ENCODE measurements at regions not wholly inside any gene's neighbourhood (a gene's known extent, or its start where the extent isn't known, plus 50 kb on each side); places are given as distances from the start of the nearest gene placed in this dataset.

GRCh38 chr5:93674138-93674537, 67.3 kb downstream of the POU5F2 start:
- H3K4me1 ChIP-seq (ENCODE audit: insufficient read depth, insufficient read length): no peaks in the 10 kb centered on the region
- no peak overlapping the region for H3K9ac ChIP-seq (ENCODE audit: insufficient read length, low read depth)
- no peaks in the 10 kb centered on the region for H3K36me3 ChIP-seq (ENCODE audit: insufficient read depth, insufficient read length, low read length)
- H3K4me3 ChIP-seq (ENCODE audit: insufficient read length, low read depth): no peak overlapping the region
- DNase-seq (ENCODE audit: low read depth, low spot score): no peak
- no peaks in the 10 kb centered on the region for H3K27me3 ChIP-seq (ENCODE audit: insufficient read depth, insufficient read length)
- no peaks in the 10 kb centered on the region for H3K9me3 ChIP-seq (ENCODE audit: insufficient read depth, low read length)
- TF ChIP-seq SUZ12 (IDR thresholded peaks at IDR 0.05; ENCODE audit: extremely low read depth, insufficient read depth, insufficient read length) (no peak), YY1 (IDR thresholded peaks at IDR 0.05; ENCODE audit: insufficient read depth, insufficient read length) (no peak), ZNF274 (IDR thresholded peaks at IDR 0.05; ENCODE audit: low read depth, low read length) (no peak)

DNA sequence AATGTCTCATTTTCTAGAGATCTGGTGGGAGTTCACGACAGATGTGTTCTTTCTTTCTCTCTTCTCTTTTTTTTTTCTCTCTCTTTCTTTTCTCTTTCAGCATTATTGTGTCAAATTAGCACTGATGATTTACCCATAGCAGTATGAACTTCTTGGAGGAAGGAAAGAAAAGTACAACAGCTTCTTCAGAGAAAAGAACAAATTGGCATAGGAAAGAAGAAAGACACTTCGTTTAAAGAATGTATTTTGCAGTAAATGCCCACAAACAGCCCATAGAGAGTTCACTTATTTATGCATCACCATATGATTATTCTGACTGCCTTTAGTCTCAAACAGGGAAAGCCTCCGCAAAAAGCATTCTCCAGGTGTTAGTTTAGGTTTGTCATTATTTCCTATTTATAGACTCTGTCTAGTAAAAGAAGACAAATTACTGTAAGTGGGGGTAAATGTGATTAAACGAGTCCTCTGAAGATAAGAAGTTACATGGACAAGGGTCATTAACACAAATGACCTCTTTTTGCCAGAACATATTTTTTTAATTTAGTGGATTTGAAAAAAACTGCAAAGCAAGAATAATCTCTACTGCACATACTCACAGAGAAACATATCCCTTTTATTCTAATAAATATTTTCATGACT, 68.0 kb downstream of the POU5F2 start:
- H3K4me3 ChIP-seq (ENCODE audit: insufficient read length, low read depth): no peak overlapping the region
- H3K9ac ChIP-seq (ENCODE audit: insufficient read length, low read depth): no peak overlapping the region
- H3K27me3 ChIP-seq (ENCODE audit: insufficient read depth, insufficient read length): no peaks in the 10 kb centered on the region
- TF ChIP-seq ZNF274 (IDR thresholded peaks at IDR 0.05; ENCODE audit: low read depth, low read length): no peak
- TF ChIP-seq YY1 (IDR thresholded peaks at IDR 0.05; ENCODE audit: insufficient read depth, insufficient read length): no peak
- TF ChIP-seq SUZ12 (IDR thresholded peaks at IDR 0.05; ENCODE audit: extremely low read depth, insufficient read depth, insufficient read length): no peak
- no peaks in the 10 kb centered on the region for H3K9me3 ChIP-seq (ENCODE audit: insufficient read depth, low read length)
- no peak for DNase-seq (ENCODE audit: low read depth, low spot score)
- H3K36me3 ChIP-seq (ENCODE audit: insufficient read depth, insufficient read length, low read length): no peaks in the 10 kb centered on the region
- no peaks in the 10 kb centered on the region for H3K4me1 ChIP-seq (ENCODE audit: insufficient read depth, insufficient read length)

- no peak overlapping the region for H3K9ac ChIP-seq (ENCODE audit: insufficient read length, low read depth)
- H3K27me3 ChIP-seq (ENCODE audit: insufficient read depth, insufficient read length): no peaks in the 10 kb centered on the region
- DNase-seq (ENCODE audit: low read depth, low spot score): no peak
- H3K4me1 ChIP-seq (ENCODE audit: insufficient read depth, insufficient read length): no peaks in the 10 kb centered on the region
- H3K36me3 ChIP-seq (ENCODE audit: insufficient read depth, insufficient read length, low read length): no peaks in the 10 kb centered on the region
- no peak for TF ChIP-seq SUZ12 (IDR thresholded peaks at IDR 0.05; ENCODE audit: extremely low read depth, insufficient read depth, insufficient read length)
- H3K4me3 ChIP-seq (ENCODE audit: insufficient read length, low read depth): no peak overlapping the region
- no peaks in the 10 kb centered on the region for H3K9me3 ChIP-seq (ENCODE audit: insufficient read depth, low read length)
Measured at GRCh38 chr5:93665648-93666047, 75.8 kb downstream of the POU5F2 start.

DNA sequence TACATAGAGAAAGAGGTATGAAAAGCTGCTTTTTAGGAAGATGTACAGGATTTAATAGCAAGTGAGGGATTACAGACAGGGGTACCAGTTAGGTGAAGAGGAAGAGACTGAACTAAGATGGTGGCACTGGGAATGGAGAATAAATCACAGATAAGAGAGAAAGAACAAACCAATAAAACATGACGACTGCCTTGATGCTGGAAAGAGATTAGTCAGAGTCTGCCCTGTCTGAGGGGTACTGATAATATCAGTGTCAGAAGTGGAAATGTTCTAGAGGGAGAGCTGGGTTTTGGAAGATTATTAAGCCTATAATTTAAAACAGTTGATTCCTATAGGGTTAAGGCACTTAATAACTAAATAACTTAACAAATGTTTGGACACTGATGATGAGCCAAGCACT, 77.7 kb downstream of the NR2F1 start:
- Histone ChIP-seq H3K4me3 (ENCODE audit: insufficient read length, low read depth) (no peak overlapping the region), H3K4me1 (ENCODE audit: insufficient read depth, insufficient read length) (no peaks in the 10 kb centered on the region), H3K36me3 (ENCODE audit: insufficient read depth, insufficient read length, low read length) (no peaks in the 10 kb centered on the region), H3K9me3 (ENCODE audit: insufficient read depth, low read length) (no peaks in the 10 kb centered on the region), H3K27me3 (ENCODE audit: insufficient read depth, insufficient read length) (no peaks in the 10 kb centered on the region), H3K9ac (ENCODE audit: insufficient read length, low read depth) (no peak overlapping the region)
- no peak for DNase-seq (ENCODE audit: low read depth, low spot score)
- no peak for TF ChIP-seq YY1 (IDR thresholded peaks at IDR 0.05; ENCODE audit: insufficient read depth, insufficient read length)
- no peak for TF ChIP-seq SUZ12 (IDR thresholded peaks at IDR 0.05; ENCODE audit: extremely low read depth, insufficient read depth, insufficient read length)
- TF ChIP-seq ZNF274 (IDR thresholded peaks at IDR 0.05; ENCODE audit: low read depth, low read length): no peak

GRCh38 chr5:93658044-93658443, 75.0 kb downstream of the NR2F1 start:
- Histone ChIP-seq H3K9me3 (ENCODE audit: insufficient read depth, low read length) (no peaks in the 10 kb centered on the region), H3K36me3 (ENCODE audit: insufficient read depth, insufficient read length, low read length) (no peaks in the 10 kb centered on the region), H3K4me3 (ENCODE audit: insufficient read length, low read depth) (no peak overlapping the region), H3K4me1 (ENCODE audit: insufficient read depth, insufficient read length) (no peaks in the 10 kb centered on the region), H3K9ac (ENCODE audit: insufficient read length, low read depth) (no peak overlapping the region), H3K27me3 (ENCODE audit: insufficient read depth, insufficient read length) (no peaks in the 10 kb centered on the region)
- TF ChIP-seq SUZ12 (IDR thresholded peaks at IDR 0.05; ENCODE audit: extremely low read depth, insufficient read depth, insufficient read length): no peak
- TF ChIP-seq YY1 (IDR thresholded peaks at IDR 0.05; ENCODE audit: insufficient read depth, insufficient read length): no peak
- TF ChIP-seq ZNF274 (IDR thresholded peaks at IDR 0.05; ENCODE audit: low read depth, low read length): no peak
- DNase-seq (ENCODE audit: low read depth, low spot score): no peak

DNA sequence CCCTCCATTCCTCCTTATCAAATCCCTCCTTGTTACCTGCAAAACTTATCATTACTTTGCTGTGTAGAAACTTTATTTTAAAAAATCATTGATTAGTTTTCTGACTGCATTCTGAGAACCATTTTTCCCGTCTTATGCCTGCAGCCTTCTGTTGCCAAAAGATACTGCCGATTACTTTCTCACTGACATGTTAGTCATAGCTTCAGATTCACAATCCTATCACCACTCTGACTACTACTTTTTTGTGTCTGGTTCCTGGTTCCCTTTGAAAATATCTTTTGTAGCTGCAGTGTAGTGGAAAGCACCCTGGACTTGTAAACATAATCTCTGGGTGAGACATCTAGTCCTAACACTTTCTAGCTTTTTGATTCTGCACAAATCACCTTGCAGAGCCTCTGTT, 71.7 kb downstream of the NR2F1 start:
- TF ChIP-seq SUZ12 (IDR thresholded peaks at IDR 0.05; ENCODE audit: extremely low read depth, insufficient read depth, insufficient read length): no peak
- TF ChIP-seq YY1 (IDR thresholded peaks at IDR 0.05; ENCODE audit: insufficient read depth, insufficient read length): no peak
- no peak for TF ChIP-seq ZNF274 (IDR thresholded peaks at IDR 0.05; ENCODE audit: low read depth, low read length)
- Histone ChIP-seq H3K36me3 (ENCODE audit: insufficient read depth, insufficient read length, low read length) (no peaks in the 10 kb centered on the region), H3K9me3 (ENCODE audit: insufficient read depth, low read length) (no peaks in the 10 kb centered on the region), H3K4me1 (ENCODE audit: insufficient read depth, insufficient read length) (no peaks in the 10 kb centered on the region), H3K4me3 (ENCODE audit: insufficient read length, low read depth) (no peak overlapping the region), H3K9ac (ENCODE audit: insufficient read length, low read depth) (no peak overlapping the region), H3K27me3 (ENCODE audit: insufficient read depth, insufficient read length) (no peaks in the 10 kb centered on the region)
- no peak for DNase-seq (ENCODE audit: low read depth, low spot score)

GRCh38 chr5:93653716-93654115, 70.7 kb downstream of the NR2F1 start:
- Histone ChIP-seq H3K36me3 (ENCODE audit: insufficient read depth, insufficient read length, low read length) (no peaks in the 10 kb centered on the region), H3K9me3 (ENCODE audit: insufficient read depth, low read length) (no peaks in the 10 kb centered on the region)

More at GRCh38 chr5:93653716-93654115, 70.7 kb downstream of the NR2F1 start:
- no peak overlapping the region for H3K4me3 ChIP-seq (ENCODE audit: insufficient read length, low read depth)
- TF ChIP-seq ZNF274 (IDR thresholded peaks at IDR 0.05; ENCODE audit: low read depth, low read length) (no peak), SUZ12 (IDR thresholded peaks at IDR 0.05; ENCODE audit: extremely low read depth, insufficient read depth, insufficient read length) (no peak), YY1 (IDR thresholded peaks at IDR 0.05; ENCODE audit: insufficient read depth, insufficient read length) (no peak)
- no peaks in the 10 kb centered on the region for H3K4me1 ChIP-seq (ENCODE audit: insufficient read depth, insufficient read length)
- no peaks in the 10 kb centered on the region for H3K27me3 ChIP-seq (ENCODE audit: insufficient read depth, insufficient read length)
- no peak overlapping the region for H3K9ac ChIP-seq (ENCODE audit: insufficient read length, low read depth)
- DNase-seq (ENCODE audit: low read depth, low spot score): no peak
